Adrenal gland (tissue), 5 donors: ENCODE measurements at regions not wholly inside any gene's neighbourhood (a gene's known extent, or its start where the extent isn't known, plus 50 kb on each side); places are given as distances from the start of the nearest gene placed in this dataset.

Experiments used
- CTCF ChIP-seq, 6 experiments: fragments of 450-650 bp in 4 of 6; fragments of 200-600 bp in 2 of 6; sonication (generic) in 1 of 6; IDR thresholded peaks; 1 replicate in 5 of 6; 2 replicates in 1 of 6; pipeline versions ENCODE4 v1.5.1 to v1.8.0; 2016 to 2021; ENCODE audit warnings: antibody characterized with exemption in 6 of 6, mild to moderate bottlenecking in 2 of 6, moderate library complexity in 1 of 6
- POLR2A ChIP-seq, 2 donors: fragments of 450-650 bp; IDR thresholded peaks; one replicate each; pipeline ENCODE4 v1.6.1; 2017; ENCODE audit warnings: antibody characterized with exemption in 2 of 2, mild to moderate bottlenecking in 2 of 2, moderate library complexity in 1 of 2
- donor health status: DM: no; HTN: no; CAD: no.

- TF ChIP-seq CTCF (IDR thresholded peaks at IDR 0.05): no peak
- no peak for TF ChIP-seq POLR2A (IDR thresholded peaks at IDR 0.05)
These were observed 477.4 kb upstream of the CHST9 start for GRCh38 chr18:27662537-27662936.
